ENCODE measurements at regions not wholly inside any gene's neighbourhood (a gene's known extent, or its start where the extent isn't known, plus 50 kb on each side); places are given as distances from the start of the nearest gene placed in this dataset.

DNA sequence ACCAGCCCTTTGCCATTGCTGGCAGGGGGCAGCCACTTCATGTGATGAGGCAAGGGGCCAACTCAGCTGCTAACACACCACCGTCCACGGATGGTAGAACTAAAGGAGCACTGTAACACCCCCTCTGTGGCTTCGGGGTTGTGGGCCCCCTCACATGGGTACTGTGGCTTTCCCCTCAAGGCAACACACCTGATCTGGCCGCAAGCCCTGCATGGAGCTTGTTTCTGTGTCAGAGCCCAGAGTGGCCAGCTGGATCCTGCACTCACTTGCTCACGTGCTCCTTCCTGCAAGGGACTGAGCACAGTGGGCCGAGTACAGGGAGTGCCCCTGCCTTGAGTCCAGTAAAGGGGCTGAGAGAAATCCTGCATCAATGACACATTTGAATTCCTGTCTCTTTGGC lies 507.4 kb upstream of the SMC2 start:
- TF ChIP-seq POLR2A (IDR thresholded peaks at IDR 0.05; ENCODE audit: low read length), result no peak
- no peak for TF ChIP-seq GATA1 (IDR thresholded peaks at IDR 0.05; ENCODE audit: low read depth, low read length)

All from erythroblast (primary cell).